Tongue (tissue), 1 donor: ENCODE measurements at regions not wholly inside any gene's neighbourhood (a gene's known extent, or its start where the extent isn't known, plus 50 kb on each side); places are given as distances from the start of the nearest gene placed in this dataset.
A peak's percentile ranks its signal among the peaks of the same experiment; 100 is the strongest.
"Not testable (repeated sequence)": the region's sequence is repeated elsewhere in the genome, so short reads cannot be mapped to it uniquely, and the experiment has no call there.

Source experiments
- DNase-seq: peaks from one replicate; pipeline ENCODE4 v3.0.0-alpha.2; 2015

GRCh38 chr5:2093859-2094615, 211.3 kb upstream of the IRX4 start:
- peak; percentile 9 for DNase-seq

- no peak for DNase-seq
These were observed 209.2 kb upstream of the IRX4 start for GRCh38 chr5:2091921-2092320.

GRCh38 chr5:2087980-2088379, 205.3 kb upstream of the IRX4 start:
- no peak for DNase-seq

GRCh38 chr5:2075365-2075764, 192.6 kb upstream of the IRX4 start:
- no peak for DNase-seq

- no peak for DNase-seq
These were observed 188.8 kb upstream of the IRX4 start for GRCh38 chr5:2071562-2071961.

GRCh38 chr5:2070787-2071186, 188.1 kb upstream of the IRX4 start:
- not testable (repeated sequence) for DNase-seq

GRCh38 chr5:2068531-2068930, 185.8 kb upstream of the IRX4 start:
- DNase-seq = no peak

- DNase-seq = peak; percentile 44
These were observed 183.6 kb upstream of the IRX4 start for GRCh38 chr5:2066373-2066772.

- not testable (repeated sequence) for DNase-seq
These were observed 180.7 kb upstream of the IRX4 start for GRCh38 chr5:2063380-2063779.

- no peak for DNase-seq
These were observed 170.0 kb upstream of the IRX4 start for GRCh38 chr5:2052687-2053086.

- no peak for DNase-seq
These were observed 167.2 kb upstream of the IRX4 start for GRCh38 chr5:2049876-2050275.

- DNase-seq = no peak
These were observed 165.9 kb upstream of the IRX4 start for GRCh38 chr5:2048664-2049063.

GRCh38 chr5:2047341-2047927, 164.7 kb upstream of the IRX4 start:
- no peak for DNase-seq

- DNase-seq = no peak
These were observed 161.3 kb upstream of the IRX4 start for GRCh38 chr5:2044041-2044440.

GRCh38 chr5:2039180-2039531, 156.4 kb upstream of the IRX4 start:
- DNase-seq = peak; percentile 28

GRCh38 chr5:2038321-2039179, 155.8 kb upstream of the IRX4 start:
- DNase-seq = peak; percentile 72

GRCh38 chr5:2036885-2037284, 154.2 kb upstream of the IRX4 start:
- no peak for DNase-seq

GRCh38 chr5:2032432-2032831, 149.7 kb upstream of the IRX4 start:
- no peak for DNase-seq

GRCh38 chr5:2031581-2031980, 148.9 kb upstream of the IRX4 start:
- DNase-seq = no peak

- no peak for DNase-seq
These were observed 147.4 kb upstream of the IRX4 start for GRCh38 chr5:2030131-2030530.

GRCh38 chr5:2029206-2029605, 146.5 kb upstream of the IRX4 start:
- DNase-seq = no peak

- no peak for DNase-seq
These were observed 145.1 kb upstream of the IRX4 start for GRCh38 chr5:2027790-2028189.

- no peak for DNase-seq
These were observed 142.4 kb upstream of the IRX4 start for GRCh38 chr5:2024986-2025721.
